Osteoblast (primary cell): ENCODE measurements at regions not wholly inside any gene's neighbourhood (a gene's known extent, or its start where the extent isn't known, plus 50 kb on each side); places are given as distances from the start of the nearest gene placed in this dataset.

Source experiments
- DNase-seq: peaks from one replicate; pipeline ENCODE4 v3.0.0; 2011; ENCODE audit warnings: low spot score, mixed read lengths; ENCODE audit not compliant: insufficient read length; ENCODE audit errors: missing footprints
- H2AFZ ChIP-seq: 2 replicates; pipeline ENCODE4 v1.6.0; 2011; ENCODE audit warnings: mild to moderate bottlenecking, low read length
- H3K27ac ChIP-seq: 2 replicates; pipeline ENCODE4 v1.5.1; 2011; ENCODE audit warnings: mild to moderate bottlenecking, low read depth, low read length, moderate library complexity
- H3K27me3 ChIP-seq: 2 replicates; pipeline ENCODE4 v1.6.0; 2012; ENCODE audit warnings: mild to moderate bottlenecking, control low read depth, inconsistent platforms, low read length, moderate library complexity; ENCODE audit not compliant: insufficient read depth
- H3K36me3 ChIP-seq: 2 replicates; pipeline ENCODE4 v1.5.1; 2011; ENCODE audit warnings: mild to moderate bottlenecking, low read length, control low read depth, moderate library complexity; ENCODE audit not compliant: insufficient read depth
- H3K4me1 ChIP-seq: 2 replicates; pipeline ENCODE4 v1.5.1; 2011; ENCODE audit warnings: mild to moderate bottlenecking, low read length, control low read depth, moderate library complexity; ENCODE audit not compliant: insufficient read depth
- H3K4me2 ChIP-seq: 2 replicates; pipeline ENCODE4 v1.6.0; 2011; ENCODE audit warnings: mild to moderate bottlenecking, low read length; ENCODE audit not compliant: insufficient read depth
- H3K4me3 ChIP-seq: fragments of 200-600 bp; sonication (generic); 3 replicates; pipeline ENCODE4 v1.5.1; 2012; ENCODE audit warnings: mild to moderate bottlenecking, low read length, inconsistent platforms; ENCODE audit not compliant: insufficient read depth
- H3K79me2 ChIP-seq: 2 replicates; pipeline ENCODE4 v1.6.0; 2012; ENCODE audit warnings: mild to moderate bottlenecking, low read length, control low read depth, inconsistent platforms; ENCODE audit not compliant: insufficient read depth
- H3K9me3 ChIP-seq: 2 replicates; pipeline ENCODE4 v1.5.1; 2011; ENCODE audit warnings: low read depth, low read length, control low read depth
- H4K20me1 ChIP-seq: 2 replicates; pipeline ENCODE4 v1.6.0; 2012; ENCODE audit warnings: mild to moderate bottlenecking, low read length, control low read depth; ENCODE audit not compliant: insufficient read depth
- CTCF ChIP-seq: IDR thresholded peaks from 2 replicates; pipeline ENCODE4 v1.5.1; 2011; ENCODE audit warnings: mild to moderate bottlenecking, low read depth, low read length, moderate library complexity; ENCODE audit errors: extremely low read depth

DNA sequence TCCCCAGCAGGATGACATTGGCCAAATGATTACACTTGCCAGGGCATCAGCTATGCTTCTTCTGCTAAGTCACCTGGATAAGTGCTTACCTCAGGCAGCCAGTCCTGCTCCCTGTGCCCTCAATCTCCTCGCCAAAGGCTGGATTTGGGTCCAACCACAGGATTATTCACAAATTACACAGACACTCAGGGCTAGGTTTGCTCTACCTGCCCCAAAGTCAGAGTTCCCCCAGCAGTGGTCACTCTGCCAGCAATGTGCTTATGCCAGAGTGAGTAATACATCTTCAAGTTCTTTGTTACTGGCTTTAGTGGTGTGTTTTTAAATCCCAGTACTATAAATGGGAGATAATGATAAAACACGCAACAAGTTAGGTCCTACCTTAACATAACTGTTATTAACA, 189.7 kb upstream of the SEMA3D start:
- Histone ChIP-seq H3K4me2 (no peak overlapping the region), H3K27me3 (no peaks in the 10 kb centered on the region), H3K4me3 (no peak overlapping the region), H3K9me3 (no peaks in the 10 kb centered on the region), H4K20me1 (no peaks in the 10 kb centered on the region), H3K27ac (no peak overlapping the region), H3K79me2 (no peaks in the 10 kb centered on the region), H3K36me3 (no peaks in the 10 kb centered on the region), H3K4me1 (no peaks in the 10 kb centered on the region), H2AFZ (no peak overlapping the region)
- TF ChIP-seq CTCF = no peak
- DNase-seq = no peak

- H3K36me3 ChIP-seq = no peaks in the 10 kb centered on the region
- no peak overlapping the region for H3K27ac ChIP-seq
- H3K9me3 ChIP-seq = no peaks in the 10 kb centered on the region
- no peak for DNase-seq
- H3K79me2 ChIP-seq = no peaks in the 10 kb centered on the region
- H3K4me2 ChIP-seq = no peak overlapping the region
- H3K4me1 ChIP-seq = no peaks in the 10 kb centered on the region
- no peak overlapping the region for H3K4me3 ChIP-seq
- no peaks in the 10 kb centered on the region for H3K27me3 ChIP-seq
- H2AFZ ChIP-seq = no peak overlapping the region
- TF ChIP-seq CTCF = no peak
- no peaks in the 10 kb centered on the region for H4K20me1 ChIP-seq
These were observed 170.1 kb upstream of the SEMA3D start for GRCh38 chr7:85356916-85357315.

DNA sequence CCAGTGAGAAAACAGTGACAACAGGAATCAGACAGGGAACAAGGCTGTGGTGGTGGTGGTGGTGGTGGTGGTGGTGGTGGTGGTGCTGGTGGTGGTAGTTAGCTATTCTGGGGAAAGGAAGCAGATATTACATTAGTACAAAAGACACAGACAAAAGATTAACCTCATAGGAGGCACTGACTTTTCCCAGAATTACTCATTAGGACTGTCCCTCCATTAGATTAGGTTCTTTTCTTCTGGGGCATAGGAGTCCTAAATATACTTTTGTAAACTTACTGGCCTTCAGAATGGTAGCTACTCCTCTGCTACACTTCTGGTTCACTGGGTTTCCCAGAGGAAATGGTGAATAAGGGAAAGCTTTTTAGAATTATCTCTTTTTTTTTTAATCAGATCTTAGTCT, 156.6 kb upstream of the SEMA3D start:
- H3K27ac ChIP-seq = no peak overlapping the region
- no peak overlapping the region for H3K4me3 ChIP-seq
- TF ChIP-seq CTCF = no peak
- no peaks in the 10 kb centered on the region for H3K36me3 ChIP-seq
- no peaks in the 10 kb centered on the region for H3K79me2 ChIP-seq
- H3K27me3 ChIP-seq = no peaks in the 10 kb centered on the region
- no peak for DNase-seq
- H3K9me3 ChIP-seq = no peaks in the 10 kb centered on the region
- no peak overlapping the region for H3K4me2 ChIP-seq
- H2AFZ ChIP-seq = no peak overlapping the region
- H3K4me1 ChIP-seq = no peaks in the 10 kb centered on the region
- no peaks in the 10 kb centered on the region for H4K20me1 ChIP-seq

- Histone ChIP-seq H3K4me1 (no peaks in the 10 kb centered on the region), H3K27me3 (no peaks in the 10 kb centered on the region), H3K79me2 (no peaks in the 10 kb centered on the region), H3K4me2 (no peak overlapping the region), H2AFZ (no peak overlapping the region), H3K36me3 (no peaks in the 10 kb centered on the region), H3K27ac (no peak overlapping the region), H4K20me1 (no peaks in the 10 kb centered on the region), H3K4me3 (no peak overlapping the region), H3K9me3 (no peaks in the 10 kb centered on the region)
- no peak for TF ChIP-seq CTCF
- DNase-seq = no peak
These were observed 155.9 kb upstream of the SEMA3D start for GRCh38 chr7:85342781-85343180.
